WI38 (cell line): ENCODE measurements at regions not wholly inside any gene's neighbourhood (a gene's known extent, or its start where the extent isn't known, plus 50 kb on each side); places are given as distances from the start of the nearest gene placed in this dataset.

Experiments used
- H3K4me3 ChIP-seq: 2 replicates; pipeline ENCODE4 v1.5.1; 2011; ENCODE audit warnings: low read depth, mild to moderate bottlenecking, control low read depth, low read length
- TF ChIP-seq, protein P1 (sequence below): IDR thresholded peaks from 2 replicates; pipeline ENCODE4 v1.5.1; 2012; ENCODE audit warnings: low read depth, mild to moderate bottlenecking, control low read depth, low read length

- TF ChIP-seq, protein P1, sequence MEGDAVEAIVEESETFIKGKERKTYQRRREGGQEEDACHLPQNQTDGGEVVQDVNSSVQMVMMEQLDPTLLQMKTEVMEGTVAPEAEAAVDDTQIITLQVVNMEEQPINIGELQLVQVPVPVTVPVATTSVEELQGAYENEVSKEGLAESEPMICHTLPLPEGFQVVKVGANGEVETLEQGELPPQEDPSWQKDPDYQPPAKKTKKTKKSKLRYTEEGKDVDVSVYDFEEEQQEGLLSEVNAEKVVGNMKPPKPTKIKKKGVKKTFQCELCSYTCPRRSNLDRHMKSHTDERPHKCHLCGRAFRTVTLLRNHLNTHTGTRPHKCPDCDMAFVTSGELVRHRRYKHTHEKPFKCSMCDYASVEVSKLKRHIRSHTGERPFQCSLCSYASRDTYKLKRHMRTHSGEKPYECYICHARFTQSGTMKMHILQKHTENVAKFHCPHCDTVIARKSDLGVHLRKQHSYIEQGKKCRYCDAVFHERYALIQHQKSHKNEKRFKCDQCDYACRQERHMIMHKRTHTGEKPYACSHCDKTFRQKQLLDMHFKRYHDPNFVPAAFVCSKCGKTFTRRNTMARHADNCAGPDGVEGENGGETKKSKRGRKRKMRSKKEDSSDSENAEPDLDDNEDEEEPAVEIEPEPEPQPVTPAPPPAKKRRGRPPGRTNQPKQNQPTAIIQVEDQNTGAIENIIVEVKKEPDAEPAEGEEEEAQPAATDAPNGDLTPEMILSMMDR = no peak
- no peak overlapping the region for H3K4me3 ChIP-seq
These were observed 72.4 kb upstream of the HS6ST1 start for GRCh38 chr2:128390991-128391630.

GRCh38 chr2:128391679-128392078 is 73.0 kb upstream of the HS6ST1 start:
- no peak overlapping the region for H3K4me3 ChIP-seq
- TF ChIP-seq, protein P1 = no peak

DNA sequence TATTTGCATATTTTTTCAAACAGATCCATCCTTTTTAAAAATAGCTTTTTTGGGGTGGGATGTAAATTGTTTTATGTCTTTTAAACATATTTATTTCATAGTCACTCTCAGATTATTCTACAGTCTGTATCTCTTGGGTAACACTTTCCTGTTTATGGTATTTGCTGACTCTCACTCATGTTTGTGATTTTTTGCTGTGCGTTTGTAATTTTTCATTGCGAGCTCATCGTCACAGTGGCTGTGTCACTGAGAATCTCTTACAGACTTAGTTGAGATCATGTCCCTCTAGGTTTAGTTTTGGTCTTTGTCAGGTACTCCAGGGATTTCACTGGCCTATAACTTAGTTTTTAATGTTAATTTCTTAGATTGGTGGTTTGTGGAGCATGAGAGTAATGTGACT is 73.5 kb upstream of the HS6ST1 start:
- no peak overlapping the region for H3K4me3 ChIP-seq
- TF ChIP-seq, protein P1 = no peak

DNA sequence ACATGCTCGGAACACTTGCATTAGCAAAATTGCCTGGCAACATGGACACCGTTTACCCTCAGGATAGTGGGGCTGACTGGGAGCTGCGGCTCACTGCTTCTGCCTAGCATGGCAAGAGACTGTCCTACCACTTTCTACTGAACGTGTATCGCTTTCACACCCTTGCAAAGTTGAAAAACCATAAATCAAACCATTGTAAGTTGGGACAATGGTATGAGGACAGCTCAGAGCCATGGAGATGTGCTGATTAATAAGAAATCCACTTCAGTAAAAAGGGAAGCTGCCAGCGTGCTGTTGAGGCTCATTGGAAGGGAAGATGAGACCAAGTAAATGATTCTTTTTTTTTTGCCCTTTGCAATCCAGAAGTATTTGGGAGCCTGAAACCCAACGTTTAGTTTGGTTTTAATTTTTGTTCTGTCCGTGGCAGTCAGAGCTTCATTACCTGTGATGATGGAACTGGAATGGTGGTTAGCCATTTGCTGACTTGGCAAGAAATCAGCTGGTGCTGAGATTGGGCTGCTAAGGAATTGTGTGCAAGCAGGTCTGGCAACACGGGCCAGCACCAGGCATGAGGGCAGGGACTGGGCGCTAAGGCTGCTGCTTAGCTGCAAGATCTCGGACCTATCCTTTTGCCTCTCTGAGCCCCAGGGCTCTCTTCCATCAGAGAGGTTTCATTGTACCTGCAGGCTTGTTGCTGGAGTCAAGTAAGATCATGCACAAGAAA is 75.5 kb upstream of the HS6ST1 start:
- no peak overlapping the region for H3K4me3 ChIP-seq
- TF ChIP-seq, protein P1 = no peak

DNA sequence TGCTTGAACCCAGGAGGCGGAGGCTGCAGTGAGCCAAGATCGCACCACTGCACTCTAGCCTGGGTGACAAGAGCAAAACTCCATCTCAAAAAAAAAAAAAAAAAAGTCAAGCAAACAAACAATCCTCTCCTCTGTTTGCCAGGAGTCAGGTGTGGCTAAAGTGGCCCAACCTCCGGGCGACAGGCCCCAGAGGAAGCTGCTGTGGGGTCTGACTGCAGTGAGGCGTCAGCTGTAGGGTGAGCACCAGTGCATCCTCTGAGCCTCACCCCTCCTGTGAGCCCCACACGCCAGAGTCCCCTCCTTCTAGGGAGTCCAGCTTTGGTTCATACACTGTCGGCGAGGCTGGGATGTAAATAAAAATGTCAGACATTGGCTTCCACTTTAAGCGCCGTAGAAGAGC is 76.5 kb upstream of the HS6ST1 start:
- no peak overlapping the region for H3K4me3 ChIP-seq
- TF ChIP-seq, protein P1 = no peak

- H3K4me3 ChIP-seq = no peak overlapping the region
- TF ChIP-seq, protein P1 = no peak
These were observed 77.2 kb upstream of the HS6ST1 start for GRCh38 chr2:128395640-128396499.
